Liver (tissue), 2 donors: ENCODE measurements at regions not wholly inside any gene's neighbourhood (a gene's known extent, or its start where the extent isn't known, plus 50 kb on each side); places are given as distances from the start of the nearest gene placed in this dataset.

Source experiments
- CTCF ChIP-seq: fragments of 150-350 bp; IDR thresholded peaks from 2 replicates; pipeline ENCODE4 v1.5.1; 2017; ENCODE audit warnings: improper control_type of control experiment, low read depth, low read length; ENCODE audit not compliant: missing input control
- REST ChIP-seq: IDR thresholded peaks from 2 replicates; pipeline ENCODE4 v1.6.1; 2016; ENCODE audit warnings: antibody characterized with exemption, mild to moderate bottlenecking
- TF ChIP-seq, protein P1 (sequence below): IDR thresholded peaks from 2 replicates; pipeline ENCODE4 v1.6.1; 2016; ENCODE audit warnings: antibody characterized with exemption
- donor health status: healthy.

DNA sequence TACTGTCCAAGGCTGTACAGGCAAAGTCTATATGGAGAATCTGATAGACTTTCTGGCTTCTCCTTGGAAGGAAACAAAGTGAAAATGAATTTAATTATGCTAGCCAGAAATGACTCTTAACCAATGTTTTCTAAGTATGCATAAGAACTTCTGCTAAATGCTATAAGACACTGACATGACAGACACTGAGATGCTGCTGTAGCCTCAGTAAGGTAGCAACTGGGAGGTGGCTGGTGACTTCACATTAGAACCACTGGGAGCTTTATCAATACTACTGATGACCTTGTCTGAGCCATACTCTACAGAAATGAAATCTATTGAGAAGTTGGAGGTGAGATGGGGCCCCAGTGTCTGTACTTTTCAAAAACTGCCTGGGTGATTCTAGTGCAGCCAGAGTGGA is 188.6 kb downstream of the ZNF365 start:
- TF ChIP-seq, protein P1, sequence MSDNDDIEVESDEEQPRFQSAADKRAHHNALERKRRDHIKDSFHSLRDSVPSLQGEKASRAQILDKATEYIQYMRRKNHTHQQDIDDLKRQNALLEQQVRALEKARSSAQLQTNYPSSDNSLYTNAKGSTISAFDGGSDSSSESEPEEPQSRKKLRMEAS = no peak
- TF ChIP-seq REST (no peak), CTCF (no peak)
